ENCODE measurements at regions not wholly inside any gene's neighbourhood (a gene's known extent, or its start where the extent isn't known, plus 50 kb on each side); places are given as distances from the start of the nearest gene placed in this dataset.

- no peak overlapping the region for H3K27ac ChIP-seq
- Mint-ChIP-seq H3K27ac (no peak overlapping the region), H3K9me3 (peaks cover 2% of the 10 kb centered on the region), H3K36me3 (no peaks in the 10 kb centered on the region), H3K4me1 (peaks cover 14% of the 10 kb centered on the region), H3K27me3 (ENCODE audit: insufficient read depth, low read depth) (no peaks in the 10 kb centered on the region), H3K4me3 (no peak overlapping the region)
- no peaks in the 10 kb centered on the region for H3K27me3 ChIP-seq
- H3F3A ChIP-seq (ENCODE audit: low read depth) = no peaks in the 10 kb centered on the region
- H2AFZ ChIP-seq (replicated peaks) = peak overlapping the region; percentile 80
- DNase-seq (ENCODE audit: low spot score) = peak; percentile 31
- H3K4me3 ChIP-seq = no peak overlapping the region
- no peak overlapping the region for H3K4me2 ChIP-seq
- TF ChIP-seq EZH2 (IDR thresholded peaks at IDR 0.05) (no peak), EZH2phosphoT487 (IDR thresholded peaks at IDR 0.05) (no peak), CTCF (IDR thresholded peaks at IDR 0.05) (no peak)
- H3K36me3 ChIP-seq = no peaks in the 10 kb centered on the region
- no peak overlapping the region for H3K9ac ChIP-seq
- peaks cover 6% of the 10 kb centered on the region for H3K4me1 ChIP-seq
- no peaks in the 10 kb centered on the region for H3K79me2 ChIP-seq (ENCODE audit: low read depth)
- no peaks in the 10 kb centered on the region for H4K20me1 ChIP-seq (ENCODE audit: low read depth)
- H3K9me3 ChIP-seq (ENCODE audit: low read depth) = no peaks in the 10 kb centered on the region
Measured at GRCh38 chr9:73824671-73825070, 672.5 kb upstream of the RORB start.

- H3F3A ChIP-seq (ENCODE audit: low read depth) = no peaks in the 10 kb centered on the region
- H3K4me2 ChIP-seq = no peak overlapping the region
- H3K27me3 ChIP-seq = no peaks in the 10 kb centered on the region
- TF ChIP-seq EZH2 (IDR thresholded peaks at IDR 0.05) (no peak), EZH2phosphoT487 (IDR thresholded peaks at IDR 0.05) (no peak), CTCF (IDR thresholded peaks at IDR 0.05) (no peak)
- H2AFZ ChIP-seq (replicated peaks) = no peak overlapping the region
- no peaks in the 10 kb centered on the region for H3K79me2 ChIP-seq (ENCODE audit: low read depth)
- Mint-ChIP-seq H3K27me3 (ENCODE audit: insufficient read depth, low read depth) (no peaks in the 10 kb centered on the region), H3K27ac (no peak overlapping the region), H3K4me3 (no peak overlapping the region), H3K4me1 (peaks cover 12% of the 10 kb centered on the region), H3K9me3 (no peaks in the 10 kb centered on the region), H3K36me3 (no peaks in the 10 kb centered on the region)
- no peak for DNase-seq (ENCODE audit: low spot score)
- no peak overlapping the region for H3K27ac ChIP-seq
- H3K36me3 ChIP-seq = no peaks in the 10 kb centered on the region
- peaks cover 13% of the 10 kb centered on the region for H3K4me1 ChIP-seq
- H3K9ac ChIP-seq = no peak overlapping the region
- no peaks in the 10 kb centered on the region for H4K20me1 ChIP-seq (ENCODE audit: low read depth)
- no peaks in the 10 kb centered on the region for H3K9me3 ChIP-seq (ENCODE audit: low read depth)
- no peak overlapping the region for H3K4me3 ChIP-seq
Measured at GRCh38 chr9:73838871-73839270, 658.3 kb upstream of the RORB start.

- Histone ChIP-seq H4K20me1 (ENCODE audit: low read depth) (no peaks in the 10 kb centered on the region), H3K9me3 (ENCODE audit: low read depth) (no peaks in the 10 kb centered on the region), H3K4me2 (no peak overlapping the region), H3K9ac (no peak overlapping the region), H3K4me3 (no peak overlapping the region), H3K4me1 (peaks cover 19% of the 10 kb centered on the region), H2AFZ (replicated peaks) (no peak overlapping the region), H3K79me2 (ENCODE audit: low read depth) (no peaks in the 10 kb centered on the region), H3K27ac (no peak overlapping the region), H3F3A (ENCODE audit: low read depth) (no peaks in the 10 kb centered on the region), H3K27me3 (no peaks in the 10 kb centered on the region), H3K36me3 (no peaks in the 10 kb centered on the region)
- TF ChIP-seq EZH2 (IDR thresholded peaks at IDR 0.05) (no peak), EZH2phosphoT487 (IDR thresholded peaks at IDR 0.05) (no peak), CTCF (IDR thresholded peaks at IDR 0.05) (no peak)
- Mint-ChIP-seq H3K4me3 (no peak overlapping the region), H3K4me1 (peaks cover 17% of the 10 kb centered on the region), H3K27me3 (ENCODE audit: insufficient read depth, low read depth) (no peaks in the 10 kb centered on the region), H3K36me3 (no peaks in the 10 kb centered on the region), H3K27ac (peak overlapping the region; percentile 7), H3K9me3 (no peaks in the 10 kb centered on the region)
- no peak for DNase-seq (ENCODE audit: low spot score)
Measured at GRCh38 chr9:73839471-73839870, 657.7 kb upstream of the RORB start.
